ENCODE measurements at regions not wholly inside any gene's neighbourhood (a gene's known extent, or its start where the extent isn't known, plus 50 kb on each side); places are given as distances from the start of the nearest gene placed in this dataset.

- TF ChIP-seq, protein P1, sequence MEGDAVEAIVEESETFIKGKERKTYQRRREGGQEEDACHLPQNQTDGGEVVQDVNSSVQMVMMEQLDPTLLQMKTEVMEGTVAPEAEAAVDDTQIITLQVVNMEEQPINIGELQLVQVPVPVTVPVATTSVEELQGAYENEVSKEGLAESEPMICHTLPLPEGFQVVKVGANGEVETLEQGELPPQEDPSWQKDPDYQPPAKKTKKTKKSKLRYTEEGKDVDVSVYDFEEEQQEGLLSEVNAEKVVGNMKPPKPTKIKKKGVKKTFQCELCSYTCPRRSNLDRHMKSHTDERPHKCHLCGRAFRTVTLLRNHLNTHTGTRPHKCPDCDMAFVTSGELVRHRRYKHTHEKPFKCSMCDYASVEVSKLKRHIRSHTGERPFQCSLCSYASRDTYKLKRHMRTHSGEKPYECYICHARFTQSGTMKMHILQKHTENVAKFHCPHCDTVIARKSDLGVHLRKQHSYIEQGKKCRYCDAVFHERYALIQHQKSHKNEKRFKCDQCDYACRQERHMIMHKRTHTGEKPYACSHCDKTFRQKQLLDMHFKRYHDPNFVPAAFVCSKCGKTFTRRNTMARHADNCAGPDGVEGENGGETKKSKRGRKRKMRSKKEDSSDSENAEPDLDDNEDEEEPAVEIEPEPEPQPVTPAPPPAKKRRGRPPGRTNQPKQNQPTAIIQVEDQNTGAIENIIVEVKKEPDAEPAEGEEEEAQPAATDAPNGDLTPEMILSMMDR (IDR thresholded peaks at IDR 0.05): no peak
- no peak for TF ChIP-seq POLR2A (IDR thresholded peaks at IDR 0.05)
Measured at GRCh38 chr19:34314437-34315313, 50.3 kb upstream of the GPI start.
